GM19239 (cell line): ENCODE measurements at regions not wholly inside any gene's neighbourhood (a gene's known extent, or its start where the extent isn't known, plus 50 kb on each side); places are given as distances from the start of the nearest gene placed in this dataset.
"Not testable (repeated sequence)": the region's sequence is repeated elsewhere in the genome, so short reads cannot be mapped to it uniquely, and the experiment has no call there.

Experiments used
- DNase-seq: peaks from one replicate; pipeline ENCODE4 v3.0.0; 2011; ENCODE audit warnings: low spot score; ENCODE audit not compliant: insufficient read length
- FAIRE-seq: peaks from 2 replicates; lab custom pipeline; 2011; peaks lifted over from hg19 to GRCh38; lab: Jason Lieb, UNC

DNA sequence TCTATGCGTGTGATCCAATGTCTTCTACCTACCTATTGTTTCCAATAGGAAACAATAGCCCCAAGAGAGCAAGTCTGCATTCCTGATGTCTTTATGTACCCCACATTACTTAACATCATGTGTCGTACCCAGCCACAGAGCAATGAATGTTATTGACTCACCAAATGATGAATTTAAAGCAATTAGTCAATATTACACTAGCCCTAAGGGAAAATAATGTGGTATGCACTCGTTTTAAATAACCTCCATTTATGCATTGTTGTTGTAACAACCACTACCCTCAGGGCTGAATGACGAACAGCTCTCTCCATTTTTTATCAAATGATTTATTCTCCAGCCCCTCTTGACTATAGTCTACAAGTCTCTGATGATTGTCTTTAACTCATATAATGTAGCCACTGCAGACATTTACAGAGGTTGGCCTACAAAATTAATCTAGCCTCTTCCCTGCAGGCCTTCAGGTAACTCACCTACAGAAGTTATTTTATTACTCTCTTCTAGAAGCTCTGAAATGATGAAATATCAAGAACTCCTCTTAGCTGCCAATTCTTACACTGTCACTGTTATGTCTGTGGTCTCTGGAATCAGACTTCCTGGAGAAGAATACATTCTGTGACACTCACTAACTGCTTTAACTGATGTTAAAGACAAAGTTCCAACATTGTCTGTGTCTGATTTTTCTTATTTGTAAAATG lies 601.7 kb upstream of the GRIA3 start:
- no peak for DNase-seq
- FAIRE-seq: no peak

GRCh38 chrX:122582975-122583305 lies 601.1 kb upstream of the GRIA3 start:
- FAIRE-seq: no peak

GRCh38 chrX:122583551-122583950 lies 600.5 kb upstream of the GRIA3 start:
- DNase-seq (no peak), FAIRE-seq (no peak)

More at GRCh38 chrX:122582975-122583305, 601.1 kb upstream of the GRIA3 start:
- no peak for DNase-seq

GRCh38 chrX:122584981-122585380 lies 599.1 kb upstream of the GRIA3 start:
- FAIRE-seq: no peak

DNA sequence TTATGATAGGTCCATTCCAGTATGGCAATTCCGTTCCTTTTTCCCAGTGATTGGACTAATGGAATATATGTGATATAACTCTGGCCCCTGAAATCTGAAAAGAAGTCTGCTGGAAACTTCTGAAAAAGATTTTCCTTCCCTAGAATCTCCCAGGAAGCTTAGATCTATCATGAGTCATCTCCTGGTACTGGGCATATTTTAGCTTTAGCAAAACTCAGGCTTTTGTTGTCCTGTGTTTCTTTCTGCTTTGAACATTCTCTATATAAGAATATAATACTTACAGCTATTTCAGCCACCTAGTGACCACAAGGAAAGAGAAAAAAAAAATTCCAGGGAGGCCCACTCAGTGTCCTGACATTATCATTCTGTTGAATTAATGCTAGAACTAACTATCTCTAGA lies 597.2 kb upstream of the GRIA3 start:
- no peak for FAIRE-seq
- DNase-seq: no peak

More at GRCh38 chrX:122584981-122585380, 599.1 kb upstream of the GRIA3 start:
- no peak for DNase-seq

- FAIRE-seq (no peak), DNase-seq (no peak)
Observed at GRCh38 chrX:122591546-122591945, 592.5 kb upstream of the GRIA3 start.

DNA sequence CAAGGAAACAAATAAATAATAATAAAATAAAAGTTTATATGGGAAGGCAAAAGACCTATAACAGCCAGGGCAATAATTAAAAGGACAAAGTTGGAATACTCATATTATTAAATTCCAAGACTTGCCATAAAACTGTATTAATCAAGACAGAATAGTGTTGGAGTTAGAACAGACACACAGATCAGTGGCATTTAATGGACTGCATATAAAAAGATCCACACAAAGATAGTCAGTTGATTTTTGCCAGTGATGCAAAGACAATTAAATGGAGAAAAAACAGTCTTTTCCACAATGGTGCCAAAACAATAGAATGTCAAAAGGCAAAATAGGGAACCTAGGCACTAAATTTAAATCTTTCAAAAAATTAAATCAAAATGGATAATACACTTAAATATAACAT lies 587.1 kb upstream of the GRIA3 start:
- DNase-seq: no peak
- FAIRE-seq: no peak

GRCh38 chrX:122622795-122623194 lies 561.3 kb upstream of the GRIA3 start:
- DNase-seq (no peak), FAIRE-seq (no peak)

- FAIRE-seq: no peak
- no peak for DNase-seq
Observed at GRCh38 chrX:122625239-122625638, 558.8 kb upstream of the GRIA3 start.

- DNase-seq (no peak), FAIRE-seq (no peak)
Observed at GRCh38 chrX:122625821-122626220, 558.3 kb upstream of the GRIA3 start.

DNA sequence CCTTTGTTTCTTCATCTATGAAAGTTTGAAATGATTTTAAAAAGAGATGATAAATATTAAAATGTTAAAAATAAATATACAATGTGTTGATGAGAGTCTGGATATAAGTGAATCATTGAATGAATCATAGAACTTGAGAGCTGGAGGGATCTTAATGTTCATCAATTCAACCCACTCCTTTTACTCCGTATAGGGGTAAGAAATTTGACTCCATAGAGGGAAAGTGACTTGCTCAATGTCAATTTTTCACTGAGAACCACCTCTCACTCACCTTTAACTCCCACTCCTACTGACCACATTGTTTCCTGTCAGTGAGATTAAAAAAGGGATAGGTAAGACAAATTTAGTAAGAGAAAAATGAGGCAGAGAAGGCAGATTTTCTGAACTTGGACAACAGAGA lies 557.2 kb upstream of the GRIA3 start:
- FAIRE-seq (no peak), DNase-seq (no peak)

DNA sequence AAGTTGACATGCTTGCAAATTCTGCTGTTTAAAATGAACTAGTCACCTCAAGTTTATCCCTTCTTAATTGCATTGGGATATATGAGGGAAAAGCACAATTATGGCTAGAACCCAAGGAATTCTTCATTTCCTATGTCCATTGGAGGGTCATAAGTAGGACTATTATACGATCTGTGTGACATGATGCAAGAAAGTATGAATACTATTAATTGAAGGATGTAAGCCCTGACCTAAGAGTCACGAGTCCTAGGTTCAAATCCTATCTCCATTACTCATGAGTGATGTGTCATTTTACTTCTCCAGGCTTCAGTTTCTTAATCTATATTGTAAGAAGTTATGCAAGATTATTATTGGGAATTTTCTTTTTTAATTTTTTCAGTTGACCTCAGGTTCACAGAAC lies 542.9 kb upstream of the GRIA3 start:
- FAIRE-seq (no peak), DNase-seq (no peak)

GRCh38 chrX:122641826-122642225 lies 542.3 kb upstream of the GRIA3 start:
- FAIRE-seq (no peak), DNase-seq (no peak)

DNA sequence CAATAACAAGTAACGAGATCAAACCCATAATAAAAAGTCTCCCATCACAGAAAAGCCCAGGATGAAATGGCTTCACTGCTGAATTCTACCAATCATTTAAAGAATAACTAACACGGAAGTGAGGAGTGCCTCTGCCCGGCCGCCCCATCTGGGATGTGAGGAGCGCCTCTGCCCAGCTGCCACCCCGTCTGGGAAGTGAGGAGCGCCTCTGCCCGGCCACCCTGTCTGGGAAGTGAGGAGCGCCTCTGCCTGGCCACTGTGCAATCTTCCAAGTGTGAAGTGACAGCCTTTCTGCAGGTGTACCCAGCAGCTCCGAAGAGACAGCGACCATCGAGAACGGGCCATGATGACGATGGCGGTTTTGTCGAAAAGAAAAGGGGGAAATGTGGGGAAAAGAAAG lies 528.8 kb upstream of the GRIA3 start:
- not testable (repeated sequence) for FAIRE-seq, DNase-seq

DNA sequence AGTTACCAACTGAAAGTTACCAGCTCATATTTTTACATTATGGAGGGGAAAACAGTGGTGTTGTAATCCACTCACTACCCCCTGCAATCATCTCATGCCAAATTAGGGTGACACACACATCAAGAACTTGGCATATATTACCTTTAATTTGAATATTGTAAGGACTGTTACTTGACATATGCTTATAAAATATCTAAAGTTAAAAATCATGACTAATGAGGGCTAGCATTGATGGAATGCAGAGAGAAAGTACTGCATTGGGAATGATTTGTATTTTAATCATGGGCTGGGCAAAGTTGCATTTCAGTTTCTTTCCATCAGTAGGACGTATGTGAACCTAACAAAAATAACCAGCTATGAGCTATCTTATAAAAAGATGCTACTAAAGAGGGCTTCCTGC lies 517.5 kb upstream of the GRIA3 start:
- no peak for FAIRE-seq
- DNase-seq: no peak

- FAIRE-seq (no peak), DNase-seq (no peak)
Observed at GRCh38 chrX:122667667-122668066, 516.4 kb upstream of the GRIA3 start.

- DNase-seq (no peak), FAIRE-seq (no peak)
Observed at GRCh38 chrX:122703762-122704161, 480.3 kb upstream of the GRIA3 start.

DNA sequence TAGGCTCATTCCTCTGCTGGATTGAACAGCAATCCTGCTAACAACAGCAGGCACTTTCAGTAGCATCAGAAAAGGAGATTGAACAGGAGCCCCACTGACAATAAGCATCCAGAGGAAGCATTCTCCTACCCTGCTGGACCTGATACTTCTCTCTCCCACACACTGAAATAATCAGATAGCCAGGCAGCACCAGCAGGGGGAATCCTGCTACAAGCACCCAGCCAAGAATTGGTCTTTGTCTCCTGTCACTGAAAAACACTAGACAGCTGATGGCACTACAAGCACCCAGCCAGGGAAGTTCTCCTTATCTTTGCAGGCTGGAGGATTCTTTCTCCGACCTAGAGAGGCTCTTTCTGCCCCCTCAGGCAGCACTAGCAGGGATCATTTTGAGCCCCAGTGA lies 444.3 kb upstream of the GRIA3 start:
- FAIRE-seq: no peak
- DNase-seq: no peak

DNA sequence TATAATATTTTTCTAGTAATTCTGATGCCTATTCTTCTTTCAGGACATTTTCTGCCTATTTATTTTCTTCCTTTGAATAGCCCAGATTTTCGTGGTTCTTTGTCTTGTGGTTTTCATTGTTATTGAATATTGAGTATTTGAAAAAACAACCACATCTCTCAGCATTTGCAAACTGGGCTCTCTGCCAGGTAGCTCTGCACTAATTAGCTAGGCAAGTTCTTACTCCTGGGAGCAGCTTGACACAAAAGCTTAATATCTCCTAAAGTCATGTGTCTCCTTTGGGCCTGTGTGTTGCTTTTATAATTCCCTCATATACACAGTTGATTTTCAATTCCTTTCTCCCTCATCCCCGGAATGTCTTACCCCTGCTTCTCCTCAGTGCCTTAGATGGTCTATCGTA lies 413.5 kb upstream of the GRIA3 start:
- FAIRE-seq: no peak

DNA sequence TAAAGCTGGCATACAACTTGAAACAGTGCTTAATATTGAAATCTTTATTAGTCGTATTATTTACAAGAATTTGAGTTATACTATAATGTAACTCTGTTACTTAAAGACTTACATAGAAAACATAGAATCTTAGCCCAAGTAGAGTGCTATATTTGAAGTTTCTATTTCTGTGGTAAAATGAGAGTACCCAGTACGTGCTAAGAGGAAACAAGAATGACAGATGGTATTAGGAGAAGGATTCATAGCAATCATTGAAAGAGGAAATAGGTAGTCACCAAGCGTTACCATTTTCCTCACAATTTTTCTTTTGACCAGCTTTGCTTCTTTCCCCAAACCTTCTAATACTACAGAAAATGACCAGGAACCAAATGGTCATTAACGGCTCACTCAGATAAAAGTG lies 412.1 kb upstream of the GRIA3 start:
- DNase-seq (no peak), FAIRE-seq (no peak)

More for the DNA sequence above, 413.5 kb upstream of the GRIA3 start:
- DNase-seq: no peak

GRCh38 chrX:122777766-122778165 lies 406.3 kb upstream of the GRIA3 start:
- FAIRE-seq (no peak), DNase-seq (no peak)

- no peak for FAIRE-seq
- no peak for DNase-seq
Observed at GRCh38 chrX:122783918-122784317, 400.2 kb upstream of the GRIA3 start.

DNA sequence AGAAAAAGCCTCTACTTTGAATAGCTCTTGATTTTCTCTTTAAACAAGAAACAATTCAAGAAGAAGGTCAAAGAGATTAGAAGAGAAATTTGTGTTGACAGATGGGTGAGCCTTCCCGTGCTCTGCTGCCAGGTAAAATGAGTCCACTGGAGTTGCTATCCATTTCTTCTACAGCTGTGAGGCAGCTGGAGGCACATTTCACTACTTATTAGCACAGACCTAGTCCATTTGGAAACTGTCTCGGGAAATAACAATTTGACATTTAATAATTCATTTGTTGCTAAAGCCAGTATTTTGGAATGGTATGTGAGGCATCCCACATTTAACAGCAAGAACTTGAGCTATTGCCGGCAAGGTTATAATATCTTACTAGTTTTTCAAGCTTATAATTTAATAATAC lies 396.8 kb upstream of the GRIA3 start:
- no peak for FAIRE-seq
- DNase-seq: no peak
